Cerebellar cortex (tissue), 1 donor: ENCODE measurements at regions not wholly inside any gene's neighbourhood (a gene's known extent, or its start where the extent isn't known, plus 50 kb on each side); places are given as distances from the start of the nearest gene placed in this dataset.

ENCODE experiments used
- DNase-seq: peaks from one replicate; pipeline ENCODE4 v3.0.0-alpha.2; 2015; ENCODE audit warnings: low spot score

DNA sequence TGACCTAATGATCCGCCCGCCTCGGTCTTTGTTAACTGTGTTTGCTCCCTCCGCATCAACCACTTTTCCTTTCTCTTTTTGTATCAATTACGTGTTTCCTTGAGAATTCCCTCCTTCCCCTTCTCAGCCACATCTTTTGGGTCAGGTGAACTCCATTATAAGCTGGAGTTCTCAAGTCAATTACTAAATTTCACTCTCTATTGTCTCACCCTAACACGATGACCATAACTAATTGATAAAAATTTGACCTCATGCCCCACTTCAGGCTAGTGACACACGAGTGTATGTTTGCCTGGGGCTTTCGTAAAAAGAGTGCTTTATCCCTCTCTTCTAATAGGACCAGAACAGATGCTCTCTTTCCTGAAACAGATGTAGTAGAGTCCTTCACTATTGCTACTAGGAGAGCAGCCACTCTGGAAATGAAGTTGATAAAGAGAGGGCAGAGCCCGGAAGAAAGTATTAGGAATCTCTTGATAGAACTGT, 403.6 kb upstream of the ANXA10 start:
- DNase-seq = no peak

DNA sequence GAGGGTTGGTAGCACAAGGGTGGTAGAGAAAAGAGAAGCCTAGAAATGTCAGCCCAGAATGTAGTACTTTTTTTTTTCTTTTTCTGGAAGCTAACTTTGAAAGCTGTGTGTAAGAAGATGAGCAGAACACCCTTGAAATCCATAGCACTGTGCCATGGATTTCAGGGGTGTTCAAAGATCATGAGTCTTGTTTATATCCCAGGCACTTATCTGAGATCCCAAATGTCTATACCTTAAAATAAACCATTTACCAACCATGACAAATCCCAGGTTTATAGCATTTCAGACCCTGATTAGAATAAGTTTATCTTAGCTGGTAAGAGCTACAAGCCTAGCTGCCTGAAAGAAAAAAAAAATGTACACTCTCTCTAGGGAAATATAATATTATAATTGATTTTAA, 389.9 kb upstream of the ANXA10 start:
- no peak for DNase-seq

DNA sequence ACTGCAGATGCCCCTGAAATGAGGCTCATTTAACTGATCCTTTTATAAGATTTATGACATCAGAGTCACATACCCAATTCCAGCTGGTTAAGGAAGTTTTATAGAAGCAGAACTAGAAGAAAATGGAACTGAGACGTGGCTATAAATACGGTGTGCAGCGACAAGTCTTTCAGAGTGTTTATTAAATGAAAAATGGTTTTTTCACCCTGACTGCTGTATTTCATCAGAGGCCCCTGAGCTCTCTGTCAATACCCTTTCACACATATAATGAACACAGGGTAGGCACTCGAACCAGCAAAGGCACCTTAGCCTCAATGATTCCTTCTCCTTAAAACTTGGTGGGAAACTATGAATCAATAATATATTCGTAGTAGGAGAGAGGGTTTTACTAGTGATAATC, 380.8 kb upstream of the ANXA10 start:
- DNase-seq = no peak

DNA sequence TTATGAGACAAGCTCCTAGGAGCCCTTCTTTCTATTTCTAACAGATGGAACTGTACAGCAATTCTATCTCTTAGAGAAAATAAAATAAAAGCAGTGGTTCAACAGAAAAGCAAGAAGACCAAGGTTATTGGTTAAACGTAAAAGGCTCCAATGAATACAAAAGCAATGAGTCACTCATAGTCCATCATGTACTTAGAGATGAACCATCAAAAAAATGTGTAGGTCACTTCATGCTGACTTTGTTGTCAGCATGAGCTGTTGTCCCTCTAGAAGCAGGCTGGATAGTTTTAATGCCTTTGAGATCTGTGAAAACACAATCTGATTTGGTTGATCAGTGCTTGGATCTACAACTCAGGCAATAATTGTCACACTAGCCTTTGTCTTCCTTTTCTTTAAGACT, 378.6 kb upstream of the ANXA10 start:
- DNase-seq = no peak

DNA sequence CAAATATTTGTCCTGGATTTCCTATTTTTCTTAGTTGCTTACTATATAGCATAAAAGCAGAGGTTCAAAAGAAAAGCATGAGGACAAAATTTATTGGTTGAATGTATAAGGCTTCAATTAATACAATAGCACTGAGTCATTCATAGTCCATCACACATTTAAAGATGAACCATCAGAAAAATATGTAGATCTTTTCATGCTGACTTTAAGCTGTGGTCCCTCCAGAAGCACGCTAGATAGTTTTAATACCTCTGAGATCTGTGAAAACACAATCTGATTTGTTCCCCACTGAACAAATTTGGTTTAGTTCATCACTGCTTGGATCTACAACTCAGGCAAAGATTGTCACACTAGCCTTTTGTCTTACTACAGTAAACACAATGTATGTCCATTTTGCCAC, 377.2 kb upstream of the ANXA10 start:
- no peak for DNase-seq

DNA sequence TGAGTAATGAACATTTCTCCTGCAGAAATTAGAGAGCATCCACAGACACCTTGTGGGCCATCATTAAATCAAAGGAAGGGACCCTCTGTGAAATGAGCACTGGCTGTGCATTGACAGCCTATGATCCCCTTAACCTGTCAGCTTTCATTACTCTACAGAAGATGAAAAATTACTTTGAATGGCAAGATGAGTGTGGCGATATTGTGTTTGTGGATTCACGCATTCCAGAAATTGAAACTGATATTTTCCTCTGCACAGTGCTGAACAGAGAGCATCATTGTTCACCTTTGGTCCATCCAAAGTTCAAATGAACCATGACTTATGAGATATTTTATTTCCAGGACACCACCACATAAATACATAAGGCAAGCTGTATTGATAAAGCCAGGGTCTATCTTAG, 374.8 kb upstream of the ANXA10 start:
- no peak for DNase-seq

DNA sequence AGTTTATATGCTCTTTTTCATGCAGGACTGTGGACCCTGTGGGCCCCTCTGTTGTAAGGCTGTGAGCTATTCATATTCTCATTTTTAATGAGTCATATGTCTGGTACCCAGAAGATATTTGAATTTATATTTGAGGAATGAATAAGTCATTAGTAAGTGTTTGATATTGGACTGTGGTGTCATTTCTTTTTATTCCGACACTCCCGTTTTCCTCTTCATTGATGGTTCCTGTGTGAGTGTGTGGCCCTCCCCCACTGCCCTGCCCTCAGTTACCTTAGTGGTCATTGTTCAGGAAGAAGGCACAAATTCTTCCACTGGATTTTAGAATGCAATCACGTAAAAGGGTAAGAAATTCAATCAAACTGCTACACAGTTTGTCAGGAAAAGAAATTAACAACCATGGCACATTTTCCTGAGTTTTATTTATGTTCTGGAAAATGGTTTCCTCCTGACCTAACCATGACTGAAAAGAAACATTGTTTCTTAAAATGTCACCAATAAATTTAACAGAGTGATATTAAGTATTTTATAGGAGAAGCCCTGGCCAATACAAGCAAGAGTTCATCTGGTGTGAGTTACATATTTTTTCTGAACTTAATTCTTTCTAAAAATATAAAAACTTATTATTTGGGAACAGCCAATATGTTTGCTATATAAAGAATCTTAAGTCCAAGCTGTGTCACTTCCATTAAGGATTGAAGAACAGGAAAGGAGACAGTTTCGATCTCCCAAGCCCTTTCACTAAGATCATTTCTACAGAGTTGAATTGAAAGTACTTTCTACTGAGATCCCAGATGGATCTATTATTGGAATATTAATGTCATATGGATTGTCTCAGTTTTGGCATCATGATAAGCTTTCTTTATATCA, 370.5 kb upstream of the ANXA10 start:
- no peak for DNase-seq

DNA sequence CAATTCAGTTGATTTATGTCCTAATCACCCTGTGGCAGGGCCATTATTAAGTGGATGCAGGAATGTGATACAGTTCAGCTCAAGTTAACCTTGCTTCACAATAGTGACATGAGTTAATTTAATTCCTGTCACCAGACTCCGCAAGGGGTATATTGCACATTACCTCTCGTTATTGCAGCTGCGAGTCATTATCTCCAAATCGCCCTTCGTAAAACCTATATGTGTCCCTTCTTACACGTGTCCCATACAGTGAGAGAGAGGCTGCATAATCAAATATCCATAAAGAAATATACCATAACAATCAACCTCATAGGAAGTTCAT, 369.9 kb upstream of the ANXA10 start:
- no peak for DNase-seq

DNA sequence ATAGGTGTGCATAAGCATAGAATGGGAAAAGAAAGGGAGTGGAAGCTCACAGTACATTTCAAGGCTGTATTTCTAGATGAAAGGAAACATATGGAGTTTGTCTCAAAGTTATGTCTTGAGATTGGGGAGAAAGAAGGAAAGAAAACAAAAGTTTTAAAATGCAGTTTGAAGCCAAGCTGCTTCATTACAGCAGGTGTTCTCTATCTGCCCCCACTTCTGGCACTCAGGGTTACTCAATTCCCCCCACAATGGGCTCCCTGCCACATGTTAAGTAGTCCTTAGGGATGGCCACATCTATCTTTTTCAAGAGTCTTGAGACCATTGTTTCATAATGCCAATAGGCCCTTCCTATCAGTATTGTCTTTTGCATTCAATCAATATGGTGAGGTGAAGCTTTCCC, 367.4 kb upstream of the ANXA10 start:
- DNase-seq = no peak

DNA sequence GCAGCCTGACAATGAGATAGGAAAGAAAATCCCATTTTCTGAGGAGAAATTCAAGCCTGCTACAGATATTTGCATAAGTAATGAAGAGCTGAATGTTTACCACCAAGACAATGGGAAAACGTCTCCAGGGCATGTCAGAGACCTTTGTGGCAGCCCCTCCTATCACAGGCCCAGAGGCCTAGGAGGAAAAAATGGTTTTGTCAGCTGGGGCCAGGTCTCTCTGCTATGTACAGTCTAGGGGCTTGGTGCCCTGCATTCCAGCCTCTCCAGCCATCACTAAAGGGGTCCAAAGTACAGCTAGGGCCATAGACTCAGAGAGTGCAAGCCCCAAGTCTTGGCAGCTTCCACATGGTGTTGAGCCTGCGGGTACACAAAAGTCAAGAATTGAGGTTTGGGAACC, 361.6 kb upstream of the ANXA10 start:
- DNase-seq = no peak

DNA sequence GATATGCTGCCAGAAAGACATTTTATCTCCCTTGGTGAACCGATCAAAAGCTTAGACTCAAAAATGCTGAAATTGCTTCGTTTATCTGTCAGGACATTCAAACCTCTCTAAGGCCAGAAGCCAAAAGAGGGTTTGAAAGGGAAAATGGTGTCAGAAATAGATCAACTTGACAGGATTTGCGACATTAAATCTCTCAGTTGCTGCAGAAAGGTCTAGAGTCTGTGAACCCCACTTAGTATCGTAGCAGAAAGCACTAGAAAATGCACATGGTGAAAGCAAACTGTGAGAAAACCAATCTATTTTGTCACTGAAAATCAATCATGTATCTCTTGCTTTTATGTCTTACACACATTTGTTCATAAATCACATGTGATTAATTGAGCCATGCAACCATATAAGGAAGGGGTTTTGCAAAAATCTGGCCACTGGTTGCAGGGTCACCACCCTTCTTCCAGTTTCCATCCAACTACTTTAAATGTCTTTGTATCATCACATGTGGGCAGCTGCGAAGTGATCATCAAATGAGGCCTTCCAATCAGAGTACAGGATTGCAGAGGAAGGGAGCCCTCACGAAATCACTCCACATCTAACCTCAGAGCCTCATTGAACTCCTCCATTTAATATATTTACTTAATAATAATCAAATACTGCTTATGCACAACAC, 347.2 kb upstream of the ANXA10 start:
- no peak for DNase-seq

DNA sequence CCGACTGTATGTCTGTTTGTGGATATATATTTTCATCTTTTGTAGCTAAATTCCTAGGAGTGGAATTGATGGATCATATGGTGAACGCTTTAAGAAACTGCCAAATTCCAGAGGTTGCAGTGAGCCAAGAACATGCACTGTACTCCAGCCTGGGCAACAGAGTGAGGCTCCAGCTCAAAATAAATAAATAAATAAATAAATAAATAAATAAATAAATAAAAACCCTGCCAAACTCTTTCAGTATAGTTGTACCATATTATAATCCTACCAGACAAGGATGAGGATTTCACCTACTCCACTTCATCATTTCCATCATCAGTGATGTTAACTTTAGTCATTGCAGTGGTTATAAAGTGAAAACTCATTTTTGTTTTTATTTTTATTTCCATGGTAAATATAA, 325.1 kb upstream of the ANXA10 start:
- DNase-seq = no peak

DNA sequence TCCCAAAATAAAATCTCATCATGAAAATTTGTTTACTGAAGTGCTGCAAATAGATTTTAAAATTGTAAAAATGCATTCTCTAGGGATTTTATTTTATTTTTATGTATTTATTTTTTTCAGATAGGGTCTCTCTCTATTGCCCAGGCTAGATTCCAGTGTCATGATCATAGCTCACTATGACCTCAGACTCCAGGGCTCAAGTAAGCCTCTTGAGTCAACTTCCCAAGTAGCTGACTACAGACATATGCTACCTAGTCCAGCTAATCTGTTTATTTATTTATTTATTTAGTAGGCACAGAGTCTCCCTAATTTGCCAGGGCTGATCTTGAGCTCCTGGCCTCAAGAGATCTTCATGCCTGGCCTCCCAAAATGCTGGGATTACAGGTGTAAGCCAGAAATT, 317.7 kb upstream of the ANXA10 start:
- no peak for DNase-seq

DNA sequence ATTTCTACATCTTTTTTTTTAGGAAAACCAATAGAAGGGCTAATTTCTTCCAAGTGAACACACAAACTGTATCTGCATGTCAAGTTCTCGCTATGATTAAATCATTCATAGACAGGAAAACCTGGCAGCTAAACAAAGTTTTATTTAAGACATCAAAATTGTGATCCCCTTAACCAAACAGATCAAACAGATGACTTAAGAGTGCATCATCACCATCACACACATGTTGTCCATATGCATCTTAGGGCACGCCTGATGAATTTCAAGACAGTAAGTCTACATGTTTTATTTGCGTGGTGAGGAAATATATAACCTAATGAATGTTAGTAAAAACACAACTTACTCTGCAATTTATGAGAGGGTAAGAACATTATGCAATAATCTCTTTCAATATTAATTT, 317.0 kb upstream of the ANXA10 start:
- DNase-seq = no peak

DNA sequence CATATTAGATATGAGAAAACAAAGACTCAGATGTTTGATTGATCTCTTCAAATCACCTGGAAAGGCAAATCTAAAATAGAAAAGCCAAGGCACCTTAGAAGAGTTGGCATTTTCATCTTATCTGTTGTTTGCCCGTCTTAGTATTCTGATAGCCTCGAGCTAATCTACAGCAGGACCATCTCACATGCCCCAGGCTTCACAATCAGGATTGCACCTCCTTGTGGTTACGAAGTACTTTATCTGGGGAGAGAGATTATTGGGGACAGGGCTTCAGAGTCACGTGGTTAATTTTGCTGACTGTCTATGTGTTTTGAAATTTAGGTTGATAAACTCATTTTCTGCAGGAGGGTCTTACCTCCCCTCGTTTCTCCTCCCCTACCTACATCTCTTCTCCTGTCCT, 313.1 kb upstream of the ANXA10 start:
- DNase-seq = no peak

DNA sequence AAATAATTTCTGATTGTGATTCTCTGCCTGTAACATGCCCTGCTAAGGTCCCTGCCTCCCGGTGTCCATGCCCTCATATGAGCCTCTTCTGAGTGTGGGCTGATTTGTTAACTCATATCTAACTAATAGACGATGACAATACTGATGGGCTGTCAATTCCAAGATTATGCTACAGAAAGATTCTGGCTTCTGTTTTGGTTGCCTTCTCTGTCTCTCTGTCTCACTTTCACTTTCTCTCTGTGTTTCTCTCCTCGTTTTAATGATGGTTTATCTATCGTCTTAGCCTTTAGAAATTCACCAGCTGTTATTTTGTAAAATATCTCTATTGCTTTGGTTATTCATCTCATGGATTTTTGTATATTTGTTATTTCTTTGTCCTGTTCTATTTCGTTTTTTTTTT, 312.5 kb upstream of the ANXA10 start:
- DNase-seq = no peak

DNA sequence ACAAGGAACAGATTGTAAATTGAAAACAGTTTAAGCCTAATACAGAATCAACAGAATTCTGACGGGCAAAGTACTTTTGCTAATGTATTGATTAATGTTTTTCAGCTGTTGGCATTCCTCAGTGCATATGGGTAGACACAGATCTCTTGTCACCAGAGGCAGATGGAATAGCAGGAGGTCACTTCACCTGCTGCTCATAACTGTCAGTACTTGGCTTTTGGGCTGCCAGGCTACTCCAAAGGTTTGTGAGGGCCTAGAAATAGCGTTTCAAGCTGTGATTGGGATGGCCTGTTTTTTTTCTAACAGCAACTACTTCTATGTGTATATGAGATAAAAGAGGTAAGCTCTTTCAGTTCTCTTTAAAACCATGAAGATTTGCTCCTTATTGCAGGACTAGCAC, 307.5 kb upstream of the ANXA10 start:
- peak; percentile 10 for DNase-seq

DNA sequence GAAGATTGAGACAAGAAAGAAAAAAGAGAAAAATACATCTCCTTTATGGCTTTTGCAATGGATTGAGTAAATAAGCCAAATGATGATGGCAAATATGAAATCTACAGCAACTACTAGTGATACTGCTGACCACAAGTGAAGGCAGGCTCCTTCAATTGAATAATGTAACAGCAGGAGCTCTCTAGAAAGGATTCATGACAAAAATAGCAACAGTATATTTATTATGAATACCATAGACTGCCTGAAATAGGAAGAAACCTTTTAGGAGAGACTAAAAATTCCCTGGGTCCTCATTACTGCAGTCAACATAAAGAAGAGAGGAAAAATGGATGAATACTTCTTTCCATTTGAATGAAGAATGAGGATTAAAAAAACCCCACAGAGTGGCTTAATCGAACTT, 306.8 kb upstream of the ANXA10 start:
- DNase-seq = no peak

DNA sequence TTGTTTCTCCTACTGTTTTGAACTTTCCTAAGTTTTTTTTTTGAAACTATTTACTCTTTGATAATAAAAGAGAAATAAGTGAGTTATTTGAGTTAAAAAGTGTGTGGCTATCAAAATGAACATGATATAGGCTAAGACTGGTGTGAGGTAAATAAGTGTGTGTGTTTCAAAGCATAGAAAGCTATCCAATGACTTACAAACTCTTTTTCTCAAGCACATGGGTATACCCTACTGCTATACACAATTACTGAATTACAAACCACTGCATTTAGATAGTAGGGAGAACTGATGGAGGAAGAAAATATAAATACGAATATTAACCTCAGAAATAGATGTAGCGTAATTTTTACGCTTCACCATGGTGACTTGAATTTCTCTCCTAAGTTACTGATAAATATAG, 305.8 kb upstream of the ANXA10 start:
- DNase-seq = no peak

DNA sequence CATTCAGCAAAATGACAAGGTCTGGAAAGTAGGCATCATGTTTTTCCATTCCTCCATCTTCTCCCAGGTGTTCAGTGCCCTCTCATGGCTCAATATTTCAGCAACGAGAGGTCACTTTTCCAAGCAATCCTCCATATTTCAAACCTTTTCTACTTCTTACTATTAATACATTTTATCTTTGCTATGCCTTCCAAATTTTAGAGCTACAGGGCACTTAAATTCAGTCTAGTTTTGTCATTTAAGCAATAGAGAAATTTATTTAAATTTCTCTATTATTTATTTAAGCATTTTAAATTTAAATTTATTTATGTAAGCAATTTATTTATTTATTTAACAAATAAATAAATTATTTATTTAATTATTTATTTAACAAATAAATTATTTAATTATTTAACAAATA, 305.1 kb upstream of the ANXA10 start:
- DNase-seq = no peak

DNA sequence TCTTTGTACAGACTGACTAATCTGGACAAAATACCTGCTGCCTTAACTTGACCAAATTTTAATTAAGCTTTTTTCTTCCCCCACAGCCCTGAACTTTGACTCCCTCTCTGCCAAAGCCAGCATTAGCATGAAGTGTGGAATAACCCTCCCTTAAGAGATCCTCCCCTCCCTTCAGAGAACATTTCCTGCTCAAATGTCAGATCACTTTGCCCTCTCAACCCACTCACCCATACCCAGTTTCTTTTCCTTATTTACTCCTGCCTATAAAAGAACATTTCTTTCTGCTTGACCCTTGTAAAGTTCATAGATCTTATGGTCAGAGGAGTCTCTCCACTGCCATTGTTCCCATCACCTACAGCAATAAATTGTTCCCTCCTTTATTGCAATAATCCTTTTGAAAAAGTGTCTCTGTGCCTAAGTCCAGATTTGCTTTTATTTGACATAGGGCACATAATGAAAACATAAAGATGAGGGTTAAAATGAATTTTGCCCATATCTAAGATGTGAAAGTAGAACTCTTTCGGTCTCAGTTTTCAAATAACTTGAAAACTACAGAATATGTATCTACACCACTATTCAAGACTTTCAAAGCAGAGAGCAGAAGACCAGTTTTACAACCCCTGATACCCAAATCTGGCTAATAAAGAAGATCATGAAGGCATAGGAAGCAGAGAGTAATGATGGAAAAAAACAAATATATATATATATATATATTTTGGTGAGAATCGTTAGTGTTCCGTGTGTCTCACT, 289.7 kb upstream of the ANXA10 start:
- DNase-seq = no peak

DNA sequence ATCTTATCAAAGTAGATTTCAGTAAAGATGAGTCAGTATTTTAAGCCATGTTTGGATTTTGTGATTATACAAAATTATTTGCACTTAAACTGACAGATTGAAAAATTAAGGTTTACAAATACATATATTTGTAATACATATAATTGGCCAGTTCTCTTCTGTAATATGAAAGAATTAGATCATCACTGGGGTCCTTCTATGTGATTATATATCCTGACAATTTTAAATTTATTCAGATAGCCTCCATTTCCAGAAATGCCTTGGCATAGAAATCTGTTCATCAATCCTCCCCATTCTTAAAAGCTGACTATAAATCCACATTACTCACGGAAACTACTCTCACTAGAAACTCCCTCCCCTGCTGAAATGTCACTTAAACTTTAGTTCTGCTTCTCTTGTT, 280.4 kb upstream of the ANXA10 start:
- DNase-seq = no peak

DNA sequence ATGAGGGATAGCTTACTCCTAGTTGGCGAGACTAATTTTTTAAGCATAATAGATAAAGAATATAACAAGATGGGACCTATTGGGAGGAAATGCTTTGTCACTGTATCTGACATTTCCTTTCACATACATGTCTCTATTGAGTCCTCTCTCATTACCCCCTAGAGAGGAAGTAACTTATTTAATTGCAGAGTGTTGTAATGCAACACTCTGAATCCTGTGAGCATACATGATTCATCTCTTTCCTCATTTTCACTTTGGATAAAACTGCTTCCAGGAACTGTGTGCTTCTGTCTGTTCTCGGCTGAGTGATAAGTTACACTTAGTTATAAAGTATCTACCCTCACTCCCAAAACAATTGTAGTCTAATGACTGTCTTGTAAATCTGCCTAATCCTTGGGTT, 266.1 kb upstream of the ANXA10 start:
- DNase-seq = no peak
